Mammary epithelial cell (primary cell): ENCODE measurements at regions not wholly inside any gene's neighbourhood (a gene's known extent, or its start where the extent isn't known, plus 50 kb on each side); places are given as distances from the start of the nearest gene placed in this dataset.

ENCODE experiments used
- EZH2 ChIP-seq: IDR thresholded peaks from 2 replicates; pipeline ENCODE4 v1.6.1; 2012; ENCODE audit warnings: low read length, inconsistent platforms, borderline replicate concordance
- TF ChIP-seq, protein P1 (sequence below), 2 donors: IDR thresholded peaks in 1 of 2; conservative IDR thresholded peaks in 1 of 2; 2 replicates each; pipeline ENCODE4 v1.5.1; 2011 to 2012; ENCODE audit warnings: inconsistent platforms in 2 of 2, low read length in 2 of 2, mild to moderate bottlenecking in 2 of 2, control low read depth in 1 of 2, low read depth in 1 of 2; ENCODE audit not compliant: insufficient read depth in 1 of 2; ENCODE audit errors: extremely low read depth in 1 of 2

GRCh38 chr16:85175724-85176233 is 63.5 kb upstream of the CIBAR2 start:
- TF ChIP-seq, protein P1, sequence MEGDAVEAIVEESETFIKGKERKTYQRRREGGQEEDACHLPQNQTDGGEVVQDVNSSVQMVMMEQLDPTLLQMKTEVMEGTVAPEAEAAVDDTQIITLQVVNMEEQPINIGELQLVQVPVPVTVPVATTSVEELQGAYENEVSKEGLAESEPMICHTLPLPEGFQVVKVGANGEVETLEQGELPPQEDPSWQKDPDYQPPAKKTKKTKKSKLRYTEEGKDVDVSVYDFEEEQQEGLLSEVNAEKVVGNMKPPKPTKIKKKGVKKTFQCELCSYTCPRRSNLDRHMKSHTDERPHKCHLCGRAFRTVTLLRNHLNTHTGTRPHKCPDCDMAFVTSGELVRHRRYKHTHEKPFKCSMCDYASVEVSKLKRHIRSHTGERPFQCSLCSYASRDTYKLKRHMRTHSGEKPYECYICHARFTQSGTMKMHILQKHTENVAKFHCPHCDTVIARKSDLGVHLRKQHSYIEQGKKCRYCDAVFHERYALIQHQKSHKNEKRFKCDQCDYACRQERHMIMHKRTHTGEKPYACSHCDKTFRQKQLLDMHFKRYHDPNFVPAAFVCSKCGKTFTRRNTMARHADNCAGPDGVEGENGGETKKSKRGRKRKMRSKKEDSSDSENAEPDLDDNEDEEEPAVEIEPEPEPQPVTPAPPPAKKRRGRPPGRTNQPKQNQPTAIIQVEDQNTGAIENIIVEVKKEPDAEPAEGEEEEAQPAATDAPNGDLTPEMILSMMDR (conservative IDR thresholded peaks at IDR 0.05 in 1 of 2, IDR thresholded peaks at IDR 0.05 in 1 of 2; ENCODE audit: extremely low read depth in 1 of 2, insufficient read depth in 1 of 2, low read depth in 1 of 2, low read length in 2 of 2), result no peak
- no peak for TF ChIP-seq EZH2
